VCaP (cell line): ENCODE measurements at regions not wholly inside any gene's neighbourhood (a gene's known extent, or its start where the extent isn't known, plus 50 kb on each side); places are given as distances from the start of the nearest gene placed in this dataset.
A peak's percentile ranks its signal among the peaks of the same experiment; 100 is the strongest.
"Not testable (repeated sequence)": the region's sequence is repeated elsewhere in the genome, so short reads cannot be mapped to it uniquely, and the experiment has no call there.

Source experiments
- H3K27ac ChIP-seq: fragments of 450-650 bp; 2 replicates; pipeline ENCODE4 v1.5.1; 2017
- TF ChIP-seq, protein P1 (sequence below): fragments of 450-650 bp; conservative IDR thresholded peaks from 2 replicates; pipeline ENCODE4 v1.5.1; 2017; ENCODE audit warnings: mild to moderate bottlenecking, moderate library complexity

DNA sequence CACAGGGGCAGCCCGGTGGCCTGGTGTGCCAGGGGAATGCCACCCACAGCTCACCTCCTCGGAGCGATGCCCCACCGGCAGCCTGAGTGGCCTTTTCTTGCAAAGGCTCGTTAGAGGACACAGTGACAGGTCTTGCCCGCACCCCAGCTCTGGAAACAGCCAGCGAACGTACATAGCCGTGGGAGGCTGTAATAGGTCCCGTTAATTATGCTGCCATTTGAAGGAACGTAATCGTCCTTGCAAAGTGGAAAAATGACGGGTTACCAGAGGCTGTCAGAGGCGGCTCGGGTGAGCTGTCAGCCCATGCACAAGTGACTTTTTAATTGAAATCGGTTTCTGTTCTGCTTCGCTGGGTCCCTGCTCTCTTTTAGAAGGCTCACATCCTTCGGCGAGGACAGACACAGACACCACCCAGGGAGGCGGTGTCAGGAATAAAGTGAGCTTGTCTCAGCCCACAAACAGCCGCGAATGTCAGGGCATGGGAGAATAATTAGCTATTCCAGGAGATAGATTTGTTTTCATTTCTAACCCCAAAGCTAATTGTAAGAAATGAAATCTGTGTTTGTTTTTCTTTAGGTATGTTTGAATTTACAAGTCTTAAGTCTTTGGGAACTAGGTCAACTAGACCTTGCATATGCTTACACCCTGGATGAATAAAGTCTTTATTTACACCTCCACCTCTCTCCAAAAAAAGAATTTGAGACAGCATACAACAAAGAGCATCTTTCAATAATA, 77.2 kb upstream of the RFLNA start:
- TF ChIP-seq, protein P1, sequence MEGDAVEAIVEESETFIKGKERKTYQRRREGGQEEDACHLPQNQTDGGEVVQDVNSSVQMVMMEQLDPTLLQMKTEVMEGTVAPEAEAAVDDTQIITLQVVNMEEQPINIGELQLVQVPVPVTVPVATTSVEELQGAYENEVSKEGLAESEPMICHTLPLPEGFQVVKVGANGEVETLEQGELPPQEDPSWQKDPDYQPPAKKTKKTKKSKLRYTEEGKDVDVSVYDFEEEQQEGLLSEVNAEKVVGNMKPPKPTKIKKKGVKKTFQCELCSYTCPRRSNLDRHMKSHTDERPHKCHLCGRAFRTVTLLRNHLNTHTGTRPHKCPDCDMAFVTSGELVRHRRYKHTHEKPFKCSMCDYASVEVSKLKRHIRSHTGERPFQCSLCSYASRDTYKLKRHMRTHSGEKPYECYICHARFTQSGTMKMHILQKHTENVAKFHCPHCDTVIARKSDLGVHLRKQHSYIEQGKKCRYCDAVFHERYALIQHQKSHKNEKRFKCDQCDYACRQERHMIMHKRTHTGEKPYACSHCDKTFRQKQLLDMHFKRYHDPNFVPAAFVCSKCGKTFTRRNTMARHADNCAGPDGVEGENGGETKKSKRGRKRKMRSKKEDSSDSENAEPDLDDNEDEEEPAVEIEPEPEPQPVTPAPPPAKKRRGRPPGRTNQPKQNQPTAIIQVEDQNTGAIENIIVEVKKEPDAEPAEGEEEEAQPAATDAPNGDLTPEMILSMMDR: no peak
- H3K27ac ChIP-seq: no peak overlapping the region

DNA sequence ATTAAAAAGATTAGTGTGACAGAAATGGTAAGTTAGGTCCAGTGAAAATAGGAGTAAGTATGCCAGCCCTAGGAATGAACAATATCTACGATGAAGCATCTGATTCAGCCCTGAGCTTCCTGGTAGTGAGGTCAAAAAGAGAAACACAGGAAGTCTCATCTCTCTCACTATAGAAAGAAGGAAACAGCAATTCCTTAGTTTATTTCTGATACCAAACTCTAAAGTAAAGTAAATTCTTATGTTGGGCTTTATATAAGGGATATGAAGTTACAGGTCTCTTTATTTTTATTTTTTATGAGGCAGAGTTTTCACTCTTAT, 76.7 kb upstream of the RFLNA start:
- TF ChIP-seq, protein P1: no peak
- H3K27ac ChIP-seq: no peak overlapping the region

DNA sequence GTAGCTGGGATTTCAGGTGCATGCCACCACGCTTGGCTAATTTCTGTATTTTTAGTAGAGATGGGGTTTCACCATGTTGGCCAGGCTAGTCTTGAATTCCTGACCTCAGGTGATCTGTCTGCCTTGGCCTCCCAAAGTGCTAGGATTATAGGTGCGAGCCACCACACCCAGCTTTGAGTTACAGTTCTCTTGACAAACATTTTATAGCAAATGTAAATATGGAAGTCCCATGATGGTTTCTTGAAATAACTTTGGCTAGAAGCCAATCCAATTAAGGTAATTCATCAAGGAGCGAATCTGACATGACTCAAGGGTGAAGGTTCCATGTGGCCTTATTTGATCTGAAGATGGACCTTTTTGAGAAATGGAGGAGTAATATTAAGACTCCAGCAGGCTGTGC, 76.2 kb upstream of the RFLNA start:
- not testable (repeated sequence) for H3K27ac ChIP-seq

DNA sequence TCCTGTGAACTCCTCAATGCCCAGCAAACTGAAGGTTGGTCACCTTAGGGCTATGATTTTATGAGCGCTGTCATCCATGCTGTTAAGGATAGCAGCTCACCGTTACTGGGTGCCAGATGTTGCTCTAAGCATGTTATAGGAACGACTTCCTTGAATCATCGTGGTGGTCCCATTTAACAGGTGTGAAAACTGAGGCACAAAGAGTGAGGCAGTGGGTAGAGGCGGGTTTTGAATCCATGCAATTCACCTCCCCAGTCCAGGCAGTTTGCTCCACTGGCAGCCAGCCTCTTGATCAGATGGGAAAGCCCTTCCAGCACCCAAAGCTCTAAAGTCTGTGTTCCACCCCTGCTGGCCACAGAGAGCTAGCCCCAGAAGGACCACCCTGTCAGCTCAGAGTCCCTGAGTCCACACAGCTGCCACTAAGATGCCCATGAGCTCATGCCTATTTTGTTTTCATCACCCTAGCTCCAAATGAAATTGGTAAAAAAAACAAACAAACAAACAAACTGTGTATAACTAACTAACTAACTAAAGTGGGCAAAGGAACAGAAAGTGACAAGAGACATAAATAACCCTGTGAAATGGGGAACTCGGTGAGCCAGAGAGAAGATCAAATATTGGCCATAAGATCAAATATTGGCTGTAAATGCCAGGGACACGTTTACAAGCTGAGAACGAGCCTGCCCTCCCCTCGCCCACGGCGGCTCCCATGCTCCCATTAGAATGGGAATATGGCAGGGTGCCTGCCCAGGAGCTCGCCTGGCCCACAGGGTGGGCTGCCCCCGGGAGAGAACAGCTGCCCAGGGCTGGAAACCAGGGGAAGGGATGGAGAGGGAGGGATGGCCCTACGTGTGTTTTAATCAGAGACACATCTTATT, 72.3 kb upstream of the RFLNA start:
- H3K27ac ChIP-seq: peak overlapping the region; percentile 68
- TF ChIP-seq, protein P1: no peak

DNA sequence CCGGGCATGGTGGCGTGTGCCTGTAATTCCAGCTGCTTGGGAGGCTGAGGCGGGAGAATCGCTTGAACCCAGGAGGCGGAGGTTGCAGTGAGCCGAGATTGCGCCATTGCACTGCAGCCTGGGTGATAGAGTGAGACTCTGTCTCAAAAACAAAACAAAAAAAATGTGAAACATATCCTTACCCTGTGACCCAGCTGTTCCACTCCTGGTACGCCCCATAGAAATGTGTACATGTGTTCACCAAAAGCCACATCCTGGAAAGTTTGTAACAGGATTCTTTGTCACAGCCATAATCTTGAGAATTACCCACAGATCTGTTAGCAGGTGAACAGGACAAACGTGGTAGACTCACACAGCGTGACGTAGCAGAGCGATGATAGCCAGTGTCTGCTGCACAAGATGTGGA, 71.2 kb upstream of the RFLNA start:
- peak overlapping the region; percentile 68 for H3K27ac ChIP-seq

DNA sequence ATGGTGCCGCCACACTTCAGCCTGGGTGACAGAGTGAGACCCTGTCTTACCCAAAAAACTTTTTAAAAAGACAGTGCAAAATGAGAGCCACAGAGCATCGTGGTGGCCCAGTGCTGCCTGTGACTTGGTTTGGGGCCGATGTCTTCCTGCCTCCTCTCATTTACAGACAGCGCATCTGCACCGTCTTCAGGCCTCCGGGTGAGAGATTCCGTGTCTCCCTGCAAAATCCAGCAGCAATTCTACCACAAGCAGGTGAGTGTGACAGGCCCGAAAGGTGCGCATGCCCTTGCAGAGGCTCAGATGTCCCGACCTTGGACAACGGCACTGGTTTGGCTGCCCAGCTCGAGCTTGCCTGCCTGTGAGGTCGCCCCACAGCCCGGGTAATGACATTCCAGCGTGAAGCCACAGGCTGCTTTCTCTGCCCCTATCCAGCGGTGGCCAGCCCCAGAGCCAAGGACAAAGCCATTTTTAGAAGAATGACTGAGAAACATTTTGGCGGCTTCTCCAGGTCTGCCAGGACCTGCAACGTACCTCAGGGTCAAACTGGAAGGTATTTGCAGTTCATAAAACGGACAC, 70.3 kb upstream of the RFLNA start:
- H3K27ac ChIP-seq: no peak overlapping the region
- TF ChIP-seq, protein P1: no peak; the same call in 1 of the 2 replicates

DNA sequence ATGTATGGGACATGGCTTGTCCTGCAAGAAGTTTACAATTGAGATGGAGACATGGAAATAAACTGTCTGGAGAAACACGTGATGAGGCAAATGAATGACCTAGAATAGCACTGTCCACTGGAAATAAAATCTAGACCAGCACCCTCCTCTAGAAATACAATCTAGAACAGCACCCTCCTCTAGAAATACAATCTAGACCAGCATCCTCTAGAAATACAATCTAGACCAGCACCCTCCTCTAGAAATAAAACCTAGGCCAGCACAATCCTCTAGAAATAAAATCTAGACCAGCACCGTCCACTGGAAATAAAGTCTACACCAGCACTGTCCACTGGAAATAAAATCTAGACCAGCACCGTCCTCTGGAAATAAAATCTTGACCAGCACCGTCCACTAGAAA, 69.2 kb upstream of the RFLNA start:
- no peak overlapping the region for H3K27ac ChIP-seq
- TF ChIP-seq, protein P1: no peak

DNA sequence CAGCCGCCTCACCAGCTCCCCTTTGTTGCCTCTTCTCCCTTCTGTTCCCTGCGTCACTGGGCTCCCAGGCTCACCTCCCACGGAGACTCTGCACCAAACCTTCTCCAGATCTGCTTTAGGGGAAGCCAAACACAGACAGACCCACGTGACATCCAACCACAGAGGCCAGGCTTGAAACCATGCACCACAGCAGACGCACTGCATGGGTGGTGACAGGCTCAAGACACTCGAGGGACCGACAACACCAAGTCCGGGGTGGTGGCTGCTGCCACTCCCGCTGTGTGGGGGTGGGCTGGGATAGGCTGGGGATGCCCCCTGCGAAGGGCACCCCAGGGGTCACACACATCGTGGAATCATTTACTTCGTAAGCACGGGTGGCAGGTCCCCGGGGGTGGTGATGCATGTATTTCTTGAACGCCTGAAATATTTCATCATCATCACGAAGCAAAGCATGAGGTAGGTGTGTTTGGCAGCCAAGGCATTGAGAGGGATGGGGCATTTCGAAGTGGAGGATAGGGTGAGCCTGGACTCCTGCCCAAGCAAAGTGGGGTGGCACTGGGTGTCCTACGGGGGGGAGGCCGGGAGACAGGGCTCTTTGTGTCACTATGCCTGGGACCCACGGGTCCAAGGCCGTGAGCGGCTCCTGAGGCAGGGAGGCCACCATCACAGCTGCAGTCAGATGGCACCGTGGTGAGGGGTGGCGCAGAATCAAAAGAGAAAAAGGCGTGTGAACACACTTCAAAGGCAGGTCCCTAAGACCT, 66.8 kb upstream of the RFLNA start:
- H3K27ac ChIP-seq: no peak overlapping the region

More for the DNA sequence above, 66.8 kb upstream of the RFLNA start:
- TF ChIP-seq, protein P1: no peak
